GM21717 (cell line): ENCODE measurements at regions not wholly inside any gene's neighbourhood (a gene's known extent, or its start where the extent isn't known, plus 50 kb on each side); places are given as distances from the start of the nearest gene placed in this dataset.

Experiments
- ATAC-seq: cut with Tn5 transposase; IDR thresholded peaks from one replicate; pipeline ENCODE4 v1.9.1; 2021; ENCODE audit warnings: mild to moderate bottlenecking, moderate library complexity; ENCODE audit not compliant: unreplicated experiment

DNA sequence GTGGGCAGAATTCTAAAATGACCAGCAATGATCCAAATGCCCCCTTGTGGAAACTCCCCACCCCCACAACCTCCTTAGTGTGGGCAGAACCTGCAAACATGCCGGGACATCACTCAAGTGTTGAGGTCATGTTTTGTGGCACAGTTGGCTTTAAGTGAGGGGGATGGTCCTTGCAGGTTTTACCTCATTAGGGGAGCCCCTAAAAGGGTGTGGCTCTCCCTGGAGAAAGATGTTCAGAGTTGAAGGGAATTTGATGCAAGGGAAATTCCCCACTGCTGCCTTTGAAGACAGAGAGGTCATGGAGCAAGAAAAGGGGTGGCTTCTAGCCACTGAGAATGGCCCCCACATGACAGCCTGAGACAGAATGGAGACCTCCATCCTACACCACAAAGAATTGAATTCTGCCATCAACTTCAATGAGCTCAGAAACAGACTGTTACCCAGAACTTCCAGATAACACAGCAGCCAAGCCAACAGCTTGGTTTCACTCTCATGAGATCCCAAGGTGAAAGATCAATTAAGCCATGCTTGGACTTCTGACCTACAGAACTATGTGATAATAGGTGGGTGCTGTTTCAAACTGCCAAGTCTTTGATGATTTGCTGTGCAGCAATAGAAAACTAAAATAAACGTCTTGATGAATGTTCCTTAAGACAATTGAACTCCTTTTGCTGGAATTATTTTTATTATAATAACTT, 103.4 kb downstream of the MED10 start:
- ATAC-seq: peak; percentile 43

DNA sequence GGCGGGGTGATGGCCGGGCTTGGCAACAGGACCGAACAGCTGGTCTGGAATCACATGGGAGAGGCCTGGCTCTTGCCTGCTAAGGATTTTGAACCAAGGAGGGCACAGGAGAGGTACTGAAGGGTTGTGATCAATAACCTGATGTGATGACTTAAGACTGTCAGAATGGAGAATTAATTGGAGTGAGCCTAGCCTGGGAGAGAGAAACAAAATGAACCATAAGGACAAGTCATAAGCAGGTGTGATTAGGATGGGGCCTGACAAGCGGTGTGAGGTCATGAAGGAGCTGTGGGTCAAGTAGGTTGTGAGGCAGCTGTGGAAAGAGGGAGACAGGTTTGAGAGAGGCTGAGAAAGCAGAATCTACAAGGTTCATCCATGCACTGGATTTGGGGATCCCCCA, 104.6 kb downstream of the MED10 start:
- no peak for ATAC-seq

DNA sequence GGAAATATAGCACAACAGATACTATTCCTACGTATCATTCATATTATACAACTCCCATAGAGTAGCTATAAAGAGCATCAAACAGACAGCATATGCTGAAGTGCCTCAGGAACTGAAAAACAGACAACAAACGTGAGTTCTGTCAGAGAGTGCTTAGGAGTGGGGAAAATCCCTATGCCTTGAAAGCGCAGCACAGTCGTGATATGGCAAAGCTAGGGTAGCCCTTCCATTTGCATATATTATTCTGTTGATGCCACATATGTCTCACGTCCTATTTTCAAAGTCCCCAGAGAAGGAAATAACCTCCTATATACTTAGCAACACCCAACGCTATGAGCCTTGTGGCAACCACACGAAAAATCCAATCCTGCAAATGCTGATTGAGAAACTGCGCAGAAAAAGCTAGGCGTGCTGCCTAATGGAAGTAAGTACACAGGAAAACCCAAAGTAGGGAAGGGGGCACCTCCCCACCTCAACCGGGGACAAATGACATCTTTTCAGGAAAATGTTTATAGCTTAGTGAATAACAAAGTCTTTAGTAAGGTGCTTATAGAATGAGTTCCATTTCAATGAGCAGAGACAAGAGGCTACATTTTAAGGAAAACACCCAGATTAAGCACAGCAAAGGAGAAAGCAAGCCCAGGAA, 105.1 kb downstream of the MED10 start:
- peak; percentile 78 for ATAC-seq

DNA sequence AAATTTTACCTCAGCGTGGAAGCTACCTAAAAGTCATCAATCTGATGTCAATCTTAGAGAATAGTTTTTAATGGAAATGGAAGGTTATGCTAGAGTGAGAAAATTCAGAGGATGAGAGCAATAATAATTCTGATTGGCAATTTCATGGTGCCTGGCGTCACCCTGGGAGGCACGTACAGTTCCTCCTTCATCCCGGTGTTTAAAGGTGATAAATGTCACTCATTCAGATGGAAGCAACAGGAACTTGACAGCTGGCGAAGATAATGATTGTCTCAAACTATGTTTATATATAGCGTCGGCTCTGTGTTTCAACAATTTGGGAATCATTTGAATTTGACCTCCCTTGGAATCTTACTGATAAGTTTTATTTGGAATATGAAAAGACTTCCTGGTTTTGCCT, 108.4 kb downstream of the MED10 start:
- no peak for ATAC-seq

DNA sequence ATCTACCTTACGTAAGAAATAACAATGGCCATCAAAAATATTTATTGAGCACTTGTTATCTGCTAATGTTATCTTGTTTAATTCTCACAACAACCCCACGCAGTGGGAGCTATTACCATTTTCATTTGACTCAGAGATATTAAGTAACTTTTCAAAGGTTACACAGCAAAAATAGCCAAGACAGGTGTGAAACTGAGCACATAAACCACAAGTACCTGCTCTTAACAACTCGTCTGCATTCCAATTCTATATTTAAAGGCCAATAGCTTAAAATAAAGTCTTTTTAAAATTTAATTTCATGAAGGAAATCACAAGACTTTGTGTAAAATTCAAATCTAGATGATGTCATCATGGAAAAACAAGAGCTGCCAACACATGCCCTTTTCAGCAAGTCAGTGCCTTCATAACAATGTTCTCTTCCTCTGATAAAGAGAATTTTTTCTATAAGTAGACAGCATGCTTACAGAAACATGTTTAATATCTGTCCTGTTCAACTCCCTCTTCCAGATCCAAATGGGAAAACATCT, 111.6 kb downstream of the MED10 start:
- no peak for ATAC-seq

GRCh38 chr5:6264394-6264793, 114.0 kb downstream of the MED10 start:
- ATAC-seq: no peak

GRCh38 chr5:6262651-6263363, 115.5 kb downstream of the MED10 start:
- no peak for ATAC-seq

- no peak for ATAC-seq
Observed at GRCh38 chr5:6261668-6262067, 116.7 kb downstream of the MED10 start.

- no peak for ATAC-seq
Observed at GRCh38 chr5:6261256-6261655, 117.1 kb downstream of the MED10 start.

- ATAC-seq: no peak
Observed at GRCh38 chr5:6260846-6261245, 117.5 kb downstream of the MED10 start.

- no peak for ATAC-seq
Observed at GRCh38 chr5:6256901-6257300, 121.4 kb downstream of the MED10 start.

DNA sequence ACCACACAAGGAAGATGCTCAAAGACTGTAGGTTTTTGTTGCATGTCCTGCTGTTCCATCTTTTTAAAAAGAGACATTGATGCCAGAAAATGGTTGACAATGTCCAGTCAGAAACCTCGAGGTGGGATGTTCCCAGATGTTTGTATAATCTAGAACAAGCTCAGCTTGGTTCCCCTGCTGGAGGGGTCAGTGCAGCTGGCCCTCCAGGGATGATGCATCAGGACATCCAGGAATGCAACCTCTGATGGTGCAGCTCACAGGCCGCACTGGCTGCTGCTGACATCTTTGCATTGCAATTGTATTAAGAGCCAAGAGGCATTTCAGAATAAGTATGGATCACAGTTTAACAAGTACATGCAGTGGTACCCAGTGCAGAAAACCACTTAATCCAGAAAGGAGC, 122.4 kb downstream of the MED10 start:
- no peak for ATAC-seq

DNA sequence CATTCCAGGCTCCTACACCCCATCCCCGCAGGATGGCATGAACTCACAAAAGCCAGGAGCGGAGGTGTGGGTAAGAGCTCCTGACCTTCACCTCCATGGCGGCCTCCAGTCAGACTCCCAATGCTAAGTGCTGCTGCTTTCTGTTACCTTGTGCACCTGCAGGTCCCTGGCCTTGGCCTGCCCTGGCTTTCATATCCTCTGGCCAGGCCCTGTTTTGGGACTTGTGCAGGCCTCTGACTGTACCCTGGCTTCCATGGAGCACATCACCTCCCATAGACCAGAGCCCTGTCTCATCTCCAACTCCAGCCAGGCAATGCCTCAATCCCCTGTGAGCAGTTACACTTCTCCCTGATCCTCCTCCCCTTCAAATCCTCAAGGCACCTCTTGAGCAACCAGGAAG, 124.5 kb downstream of the MED10 start:
- ATAC-seq: no peak

DNA sequence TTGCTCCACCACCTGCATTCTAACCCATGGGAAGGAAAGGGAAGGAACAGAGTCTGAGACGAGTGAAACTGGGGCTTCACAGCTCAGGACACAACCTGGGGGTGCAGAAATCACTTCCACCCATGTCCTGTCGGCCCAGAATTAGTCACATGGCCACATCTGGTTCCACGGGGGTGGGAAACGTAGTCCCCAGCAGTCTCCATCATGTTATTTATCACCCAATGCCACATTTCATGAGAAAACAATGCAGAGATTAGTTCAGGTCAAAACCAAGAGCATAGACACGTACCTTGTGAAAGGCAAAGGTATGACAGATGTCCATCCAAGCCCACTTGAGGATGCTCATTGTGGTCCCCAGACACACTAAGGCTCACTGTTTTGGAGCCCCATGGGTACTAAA, 125.1 kb downstream of the MED10 start:
- ATAC-seq: no peak

GRCh38 chr5:6252581-6252980, 125.8 kb downstream of the MED10 start:
- no peak for ATAC-seq

GRCh38 chr5:6251565-6252102, 126.7 kb downstream of the MED10 start:
- ATAC-seq: no peak

- ATAC-seq: no peak
Observed at GRCh38 chr5:6250121-6250520, 128.2 kb downstream of the MED10 start.

GRCh38 chr5:6248132-6248531, 130.2 kb downstream of the MED10 start:
- no peak for ATAC-seq

- no peak for ATAC-seq
Observed at GRCh38 chr5:6246820-6247437, 131.4 kb downstream of the MED10 start.

GRCh38 chr5:6244339-6244714, 134.0 kb downstream of the MED10 start:
- ATAC-seq: no peak

- no peak for ATAC-seq
Observed at GRCh38 chr5:6243706-6244338, 134.5 kb downstream of the MED10 start.
